GM18511 (cell line): ENCODE measurements at regions not wholly inside any gene's neighbourhood (a gene's known extent, or its start where the extent isn't known, plus 50 kb on each side); places are given as distances from the start of the nearest gene placed in this dataset.
"Not testable (repeated sequence)": the region's sequence is repeated elsewhere in the genome, so short reads cannot be mapped to it uniquely, and the experiment has no call there.

Experiments used
- ATAC-seq: cut with Tn5 transposase; IDR thresholded peaks from one replicate; pipeline ENCODE4 v1.9.1; 2021; ENCODE audit warnings: mild to moderate bottlenecking, moderate library complexity; ENCODE audit not compliant: unreplicated experiment

DNA sequence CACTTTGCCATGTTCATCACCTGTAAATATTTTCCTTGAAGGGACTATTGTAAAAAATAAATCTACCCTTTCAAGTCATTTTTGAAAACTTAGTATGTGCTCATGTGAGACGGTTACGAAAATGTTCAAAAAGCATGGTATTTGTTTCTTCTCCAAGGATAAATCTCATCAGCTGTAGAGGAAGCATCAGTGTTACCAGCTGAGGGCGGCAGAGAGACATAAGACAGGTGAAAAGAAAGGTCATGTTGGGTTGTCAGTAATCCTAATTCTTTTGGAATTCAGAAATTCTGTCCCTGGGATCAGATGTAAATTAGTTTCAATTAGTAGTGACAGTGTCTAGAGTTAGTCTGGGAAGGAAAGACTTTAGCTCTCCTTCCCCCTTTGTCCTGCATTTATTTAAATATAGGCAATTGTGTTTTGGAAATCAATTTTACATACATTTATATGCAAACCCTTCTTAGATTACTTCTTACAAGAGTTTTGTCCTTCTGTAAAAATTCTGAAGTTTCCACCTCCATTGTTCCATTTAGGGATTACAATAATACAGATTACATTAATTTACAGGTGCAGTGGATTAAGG lies 791.9 kb upstream of the CDH6 start:
- ATAC-seq: no peak

DNA sequence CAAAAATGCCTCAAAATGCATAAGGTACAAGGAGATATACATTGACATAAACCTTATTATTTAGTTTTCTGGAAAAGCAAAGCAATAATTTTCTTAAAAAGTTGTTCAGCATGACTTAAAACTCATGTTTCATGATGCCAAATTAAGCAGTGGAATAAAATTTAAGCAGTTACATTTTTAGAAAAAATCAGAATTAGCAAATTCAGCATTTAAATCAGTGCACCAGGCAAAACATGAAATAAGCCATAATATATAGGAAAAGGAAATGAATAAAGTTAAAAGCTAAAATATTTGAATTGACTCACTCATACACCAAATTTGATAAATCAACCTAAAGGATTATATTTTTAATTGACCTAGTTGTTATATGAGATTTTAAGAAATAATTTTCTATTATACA lies 795.1 kb upstream of the CDH6 start:
- ATAC-seq: no peak

DNA sequence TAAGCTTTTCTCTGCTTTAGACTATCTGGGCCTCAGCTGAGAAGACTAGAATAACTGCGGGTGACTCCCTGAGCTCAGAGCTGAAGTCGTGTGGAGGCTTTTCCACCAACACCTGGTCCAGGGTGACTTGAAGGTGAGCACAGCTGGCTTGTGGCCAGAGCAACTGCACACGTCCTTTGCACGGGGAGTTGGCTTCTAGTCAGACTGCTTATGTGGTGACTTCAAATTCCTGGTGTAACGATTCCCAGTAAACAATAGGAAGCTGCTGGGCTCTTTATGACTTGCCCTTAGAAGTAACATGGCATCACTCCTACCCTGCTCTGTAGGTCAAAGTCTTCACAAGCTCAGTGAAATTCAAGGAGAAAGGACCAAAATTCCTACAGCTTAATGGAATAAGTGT lies 800.6 kb upstream of the CDH6 start:
- ATAC-seq: no peak

DNA sequence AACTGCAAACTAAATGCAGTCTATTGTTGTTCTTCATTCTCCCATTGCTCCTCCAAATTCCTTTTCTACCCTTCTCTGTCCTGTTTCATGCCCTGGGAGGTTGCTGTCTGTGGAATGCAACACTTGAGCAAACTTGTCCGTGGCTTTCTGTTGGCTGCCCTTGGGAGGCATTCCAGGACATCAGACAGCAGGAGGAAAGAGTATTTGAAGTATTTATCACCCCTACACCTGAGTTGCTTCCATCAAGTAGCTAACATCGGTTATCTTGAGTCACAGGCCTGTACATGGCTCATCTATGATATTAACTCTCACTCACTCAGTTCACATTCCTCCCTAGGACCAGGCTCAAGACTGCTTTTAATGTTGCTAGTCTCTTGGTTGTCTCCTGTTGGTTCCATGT lies 803.4 kb upstream of the CDH6 start:
- no peak for ATAC-seq

DNA sequence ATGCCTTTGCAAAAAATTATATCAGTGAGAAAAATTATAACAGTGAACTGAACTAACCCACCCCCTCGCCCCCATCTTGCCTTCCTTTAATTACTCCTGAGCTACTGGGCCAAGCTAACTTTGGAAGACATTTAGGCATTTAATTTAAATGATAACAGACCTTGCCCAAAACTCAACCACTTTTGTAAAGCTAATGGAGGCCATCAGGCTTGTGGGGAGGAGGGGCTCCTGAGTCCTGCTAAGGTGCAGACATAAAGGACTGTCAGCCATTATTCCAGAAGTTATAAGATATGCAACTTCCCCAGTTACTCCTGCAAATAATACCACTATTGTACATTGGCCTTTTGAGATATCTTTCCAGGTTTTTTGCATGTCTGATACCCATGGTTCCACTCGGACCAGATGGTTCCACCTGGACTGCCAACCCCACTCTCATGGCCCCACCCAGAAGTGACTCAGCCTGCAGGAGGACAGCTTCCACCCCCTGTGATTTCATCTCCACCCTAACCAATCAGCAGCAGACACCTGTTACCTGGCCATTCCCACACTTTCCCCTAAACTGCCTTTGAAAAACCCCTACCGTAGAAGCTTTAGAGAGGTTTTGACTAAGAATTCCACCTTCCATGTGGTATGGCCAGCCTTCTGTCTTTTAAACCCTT lies 805.4 kb upstream of the CDH6 start:
- ATAC-seq: no peak

DNA sequence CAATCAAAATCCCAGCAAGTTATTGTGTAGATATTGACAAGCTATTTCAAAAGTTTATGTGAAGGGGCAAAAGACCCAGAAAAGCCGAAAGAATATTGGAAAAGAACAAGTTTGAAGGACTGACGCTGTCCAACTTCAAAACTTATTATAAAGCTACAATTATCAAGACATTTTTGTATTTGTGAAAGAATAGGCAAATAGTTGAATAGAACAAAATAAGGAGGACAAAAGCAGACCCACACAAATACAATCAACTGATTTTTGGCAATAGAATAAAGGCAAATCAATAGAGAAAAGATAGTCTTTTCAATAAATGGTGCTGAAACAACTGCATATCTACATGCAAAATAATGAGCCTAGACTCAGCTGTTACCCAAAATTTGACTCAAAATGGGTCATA lies 807.7 kb upstream of the CDH6 start:
- ATAC-seq: no peak

DNA sequence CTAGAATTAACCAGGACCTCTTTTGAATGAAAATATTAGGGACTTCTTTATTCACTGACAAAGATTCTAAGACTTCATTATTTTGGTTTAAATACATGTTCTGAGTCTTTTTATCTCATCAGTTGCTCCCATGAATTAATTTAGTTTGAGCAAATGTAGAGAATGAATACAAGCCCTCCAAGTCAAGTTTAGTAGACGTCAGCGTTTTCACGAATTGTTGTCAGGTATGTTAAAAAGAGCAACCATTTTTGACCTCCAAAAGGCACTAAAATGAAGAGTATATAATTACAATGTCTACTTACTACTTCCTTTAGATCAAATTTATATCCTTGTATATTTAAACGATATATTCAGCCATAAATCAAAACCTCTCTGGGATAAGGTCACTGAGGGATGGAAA lies 809.3 kb upstream of the CDH6 start:
- no peak for ATAC-seq

DNA sequence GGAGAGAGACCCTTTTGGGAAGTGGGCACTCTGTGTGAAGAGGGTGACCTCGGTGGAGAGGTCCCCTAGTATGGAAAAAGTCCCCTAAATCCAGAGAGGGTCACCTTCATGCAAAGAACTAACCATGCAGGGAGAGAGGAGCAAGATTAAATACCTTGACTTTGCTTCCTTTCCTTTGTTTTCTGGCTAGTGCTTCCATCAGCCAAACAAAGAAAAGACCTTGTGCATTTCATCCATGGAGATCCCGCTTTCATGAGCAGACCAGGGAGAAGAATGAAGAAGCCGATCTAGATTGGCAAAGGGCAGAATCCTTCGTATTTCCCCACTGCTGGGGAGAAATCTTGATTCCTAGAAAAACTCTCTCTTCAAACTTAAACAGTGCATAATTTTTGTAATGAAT lies 813.3 kb upstream of the CDH6 start:
- no peak for ATAC-seq

DNA sequence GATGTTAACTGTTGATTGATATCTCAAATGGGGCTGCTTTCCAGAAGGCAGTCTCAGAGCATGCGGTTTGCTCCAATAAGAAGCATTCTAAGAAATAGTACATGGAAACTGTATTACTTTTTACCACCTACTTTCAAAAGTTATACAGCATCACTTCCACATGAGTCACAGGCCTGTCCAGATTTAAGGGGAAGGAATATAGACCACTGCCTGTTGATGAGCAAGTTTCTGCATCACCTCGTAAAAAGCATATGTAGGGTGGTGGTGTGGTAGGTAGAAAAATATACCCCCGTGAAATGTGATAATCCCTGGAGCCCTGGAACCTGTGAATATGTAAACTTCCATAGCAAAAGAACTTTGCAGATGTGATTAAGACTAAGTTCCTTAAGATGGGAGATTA lies 816.6 kb upstream of the CDH6 start:
- ATAC-seq: no peak

DNA sequence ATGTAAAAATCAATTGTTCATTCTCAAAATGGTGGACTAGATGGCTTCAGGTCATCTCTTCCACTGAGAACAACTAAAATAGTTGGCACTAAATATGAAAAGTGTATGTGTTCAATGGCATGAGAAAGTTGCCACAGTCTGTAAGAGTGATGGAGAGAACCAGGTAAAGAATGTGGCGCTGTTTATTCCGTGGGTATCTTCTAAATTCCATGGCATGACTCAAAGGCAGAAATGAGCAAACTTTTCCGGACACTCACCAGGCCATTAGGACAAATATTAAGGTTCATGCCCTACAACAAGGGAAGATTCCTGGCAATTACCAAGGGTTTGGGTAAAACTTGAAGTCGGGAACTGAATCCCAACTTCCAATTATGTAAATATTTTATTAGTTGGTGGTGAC lies 825.4 kb upstream of the CDH6 start:
- no peak for ATAC-seq

DNA sequence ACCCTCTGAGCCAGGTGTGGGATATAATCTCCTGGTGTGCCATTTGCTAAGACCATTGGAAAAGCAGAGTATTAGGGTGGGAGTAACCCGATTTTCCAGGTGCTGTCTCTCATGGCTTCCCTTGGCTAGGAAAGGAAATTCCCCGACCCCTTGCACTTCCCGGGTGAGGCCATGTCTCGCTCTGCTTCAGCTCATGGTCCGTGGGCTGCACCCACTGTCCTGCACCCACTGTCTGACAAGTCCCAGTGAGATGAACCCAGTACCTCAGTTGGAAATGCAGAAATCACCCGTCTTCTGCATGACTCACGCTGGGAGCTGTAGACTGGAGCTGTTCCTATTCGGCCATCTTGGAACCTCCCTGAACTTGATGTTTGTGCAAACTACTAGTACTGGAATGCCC lies 828.5 kb upstream of the CDH6 start:
- not testable (repeated sequence) for ATAC-seq

DNA sequence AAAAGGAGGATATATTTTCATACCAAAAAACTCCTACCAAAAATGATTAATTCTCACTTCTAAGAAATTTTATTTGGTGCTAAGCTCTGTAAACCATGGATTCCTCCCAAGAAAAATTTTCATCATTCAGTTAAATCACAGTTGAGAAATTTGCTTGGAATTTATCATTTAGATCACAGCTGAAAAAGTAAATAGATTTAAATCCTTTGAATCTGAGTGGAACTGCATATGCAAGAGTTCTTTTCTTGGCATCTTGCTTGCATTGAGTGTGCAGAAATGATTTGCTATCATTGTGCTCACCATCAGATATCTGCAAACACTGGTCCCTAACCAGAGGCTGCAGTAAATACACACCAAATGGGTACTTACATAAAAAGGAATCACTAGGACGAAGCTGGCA lies 836.1 kb upstream of the CDH6 start:
- ATAC-seq: no peak

DNA sequence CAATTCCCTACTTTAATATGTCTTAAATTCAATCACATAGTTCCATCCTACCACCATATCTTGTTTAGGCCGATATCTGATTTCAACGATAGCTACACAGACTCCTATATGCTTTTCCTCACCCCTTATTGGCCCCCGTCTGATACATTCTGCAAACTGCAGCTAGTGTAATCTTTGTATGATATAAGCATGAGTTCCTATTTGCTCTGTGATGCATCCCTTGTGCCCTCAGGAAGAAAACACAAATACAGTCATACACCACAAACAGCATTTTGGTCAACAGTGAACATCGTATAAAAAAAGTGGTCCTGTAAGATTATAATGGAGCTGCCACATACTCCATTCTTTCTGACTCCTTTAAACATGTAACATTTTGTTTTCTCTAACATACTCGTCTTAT lies 837.8 kb upstream of the CDH6 start:
- no peak for ATAC-seq

DNA sequence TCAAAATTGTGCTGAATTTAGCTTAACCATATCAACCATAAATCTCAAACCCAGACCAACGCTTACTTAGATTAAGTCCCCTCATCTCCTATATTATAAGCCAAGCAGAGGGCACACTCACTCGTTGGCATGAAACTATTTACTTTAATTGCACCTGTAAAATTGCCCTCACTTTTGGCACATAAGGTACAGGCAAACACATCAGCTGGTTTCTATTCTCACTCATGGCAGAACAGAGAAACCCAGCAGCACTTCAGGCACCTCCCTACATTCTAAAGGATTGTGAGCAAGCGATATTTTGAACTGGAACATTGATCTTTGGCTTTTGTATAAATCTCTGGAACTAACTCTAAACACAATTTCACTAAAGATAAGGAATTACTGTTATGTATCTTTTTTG lies 845.6 kb upstream of the CDH6 start:
- no peak for ATAC-seq

DNA sequence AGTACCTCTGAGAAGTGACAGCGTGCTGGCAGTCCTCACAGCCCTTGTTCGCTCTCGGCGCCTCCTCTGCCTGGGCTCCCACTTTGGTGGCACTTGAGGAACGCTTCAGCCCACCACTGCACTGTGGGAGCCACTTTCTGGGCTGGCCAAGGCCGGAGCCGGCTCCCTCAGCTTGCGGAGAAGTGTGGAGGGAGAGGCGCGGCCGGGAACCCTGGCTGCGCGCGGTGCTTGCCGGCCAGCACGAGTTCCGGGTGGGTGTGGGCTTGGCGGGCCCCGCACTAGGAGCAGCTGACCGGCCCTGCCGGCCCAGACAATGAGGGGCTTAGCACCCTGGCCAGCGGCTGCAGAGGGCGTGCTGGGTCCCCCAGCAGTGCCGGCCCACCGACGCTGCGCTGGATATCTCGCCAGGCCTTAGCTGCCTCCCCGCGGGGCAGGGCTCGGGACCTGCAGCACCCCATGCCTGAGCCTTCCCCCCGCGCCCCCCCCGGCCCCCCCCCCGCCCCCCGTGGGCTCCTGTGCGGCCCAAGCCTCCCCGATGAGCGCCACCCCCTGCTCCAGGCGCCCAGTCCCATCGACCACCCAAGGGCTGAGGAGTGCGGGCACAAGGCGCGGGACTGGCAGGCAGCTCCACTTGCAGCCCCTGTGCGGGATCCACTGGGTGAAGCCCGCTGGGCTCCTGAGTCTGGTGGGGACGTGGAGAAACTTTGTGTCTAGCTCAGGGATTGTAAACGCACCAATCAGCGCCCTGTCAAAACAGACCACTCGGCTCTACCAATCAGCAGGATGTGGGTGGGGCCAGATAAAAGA lies 847.7 kb upstream of the CDH6 start:
- ATAC-seq: not testable (repeated sequence)

DNA sequence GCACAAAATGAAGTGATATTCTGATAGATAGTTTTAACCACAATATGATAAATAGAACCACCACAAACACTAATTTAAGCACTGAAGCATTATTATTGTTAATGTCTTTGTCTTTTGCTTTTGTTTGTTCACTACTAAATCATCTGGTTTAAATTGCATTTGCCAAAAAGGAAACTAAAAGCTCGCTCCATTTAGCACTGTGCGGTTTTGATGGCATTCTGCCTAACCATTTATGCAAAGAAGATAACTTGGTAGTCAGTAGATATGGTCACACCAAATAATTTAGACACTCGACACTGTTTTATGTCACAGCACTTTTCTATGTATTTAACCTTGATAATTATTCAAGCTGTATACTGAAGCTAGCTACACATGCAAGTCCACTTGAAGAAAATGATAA lies 849.8 kb upstream of the CDH6 start:
- no peak for ATAC-seq

DNA sequence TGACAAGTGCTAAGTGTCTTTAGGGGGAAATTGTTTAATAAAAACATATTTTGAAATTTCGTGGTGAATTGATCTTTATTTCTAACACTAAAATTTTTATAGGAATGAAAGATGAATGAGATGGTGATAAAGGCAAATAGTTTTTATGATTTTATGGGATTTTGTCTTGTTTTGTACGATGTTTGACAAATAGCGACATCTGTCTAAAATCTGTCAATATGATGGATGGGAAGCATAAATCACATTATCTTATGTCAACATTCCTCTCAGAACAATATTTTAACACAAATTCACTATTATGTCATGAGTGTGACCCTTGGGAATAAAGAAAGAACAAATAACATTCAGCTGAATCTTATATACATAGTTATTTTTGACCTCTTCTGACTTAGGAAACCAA lies 852.0 kb upstream of the CDH6 start:
- ATAC-seq: no peak

DNA sequence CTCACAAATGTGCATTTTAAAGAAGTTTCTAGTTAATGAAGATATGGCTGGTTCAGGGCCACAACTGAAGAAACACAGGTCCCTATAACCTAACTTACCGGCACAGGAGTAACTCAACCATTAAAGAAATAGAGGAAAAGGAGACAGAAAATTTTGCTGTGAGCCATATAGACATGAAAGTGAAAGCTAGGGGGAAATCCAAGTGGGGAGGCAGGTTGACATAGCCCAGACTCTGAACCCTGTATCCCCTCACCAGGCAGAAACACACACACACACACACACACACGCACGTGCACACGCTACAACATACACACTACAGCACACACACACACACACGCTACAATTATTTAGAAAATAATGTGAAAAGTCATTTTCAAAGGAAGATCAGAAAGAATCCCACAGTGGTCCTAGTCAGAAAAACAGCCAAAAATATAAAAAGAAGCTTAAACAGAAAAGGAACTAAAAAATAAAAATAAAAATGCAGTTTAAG lies 856.4 kb upstream of the CDH6 start:
- no peak for ATAC-seq

DNA sequence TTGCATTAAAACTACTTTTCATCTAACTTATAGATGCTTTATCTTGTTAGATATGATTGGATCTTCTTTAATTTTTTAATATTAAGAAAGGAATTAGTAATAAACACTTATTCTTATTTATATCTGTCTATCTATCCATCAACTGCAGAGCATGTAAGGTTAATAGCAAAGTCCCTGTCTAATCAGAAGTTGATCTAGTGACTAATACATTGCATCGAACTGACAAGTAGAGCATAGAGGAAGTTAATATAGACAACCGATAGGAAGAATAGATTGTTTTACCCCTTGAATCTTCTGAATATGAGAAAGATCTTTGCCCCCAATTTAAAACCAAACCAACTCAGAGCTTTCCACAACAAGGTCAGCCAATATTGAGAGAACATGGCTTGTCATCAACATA lies 862.0 kb upstream of the CDH6 start:
- no peak for ATAC-seq

DNA sequence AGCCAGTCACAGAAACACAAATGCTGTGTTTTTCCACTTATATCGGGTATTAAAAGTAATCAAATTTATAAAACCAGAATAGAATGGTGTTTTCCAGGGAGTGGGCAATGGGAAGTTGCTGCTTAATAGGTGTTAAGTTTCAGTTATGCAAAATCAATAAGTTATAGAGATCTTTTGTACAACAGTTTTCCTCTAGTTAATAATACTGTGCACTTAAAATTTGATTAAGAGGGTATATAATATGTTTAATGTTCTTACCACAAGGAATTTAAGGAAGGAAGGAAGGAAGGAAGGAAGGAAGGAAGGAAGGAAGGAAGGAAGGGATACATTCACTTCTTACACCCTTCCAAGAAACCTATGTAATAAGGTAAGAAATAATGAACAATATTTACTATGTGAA lies 867.7 kb upstream of the CDH6 start:
- ATAC-seq: no peak

DNA sequence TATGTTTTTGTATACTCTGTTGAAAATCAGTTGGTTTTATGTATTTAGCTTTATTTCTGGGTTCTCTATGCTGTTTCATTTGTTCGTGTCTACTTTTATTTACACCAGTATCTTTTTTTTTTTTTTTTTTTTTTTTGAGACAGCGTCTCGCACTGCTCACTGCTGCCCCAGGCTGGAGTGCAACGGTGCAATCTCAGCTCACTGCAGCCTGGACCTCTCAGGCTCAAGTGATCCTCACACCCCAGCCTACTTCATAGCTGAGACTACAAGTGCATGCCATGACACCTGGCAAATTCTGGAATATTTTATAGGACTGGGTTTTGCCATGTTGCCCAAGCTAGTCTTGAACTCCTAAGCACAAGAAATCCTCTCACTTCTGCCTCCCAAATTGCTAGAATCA lies 869.4 kb upstream of the CDH6 start:
- ATAC-seq: no peak

DNA sequence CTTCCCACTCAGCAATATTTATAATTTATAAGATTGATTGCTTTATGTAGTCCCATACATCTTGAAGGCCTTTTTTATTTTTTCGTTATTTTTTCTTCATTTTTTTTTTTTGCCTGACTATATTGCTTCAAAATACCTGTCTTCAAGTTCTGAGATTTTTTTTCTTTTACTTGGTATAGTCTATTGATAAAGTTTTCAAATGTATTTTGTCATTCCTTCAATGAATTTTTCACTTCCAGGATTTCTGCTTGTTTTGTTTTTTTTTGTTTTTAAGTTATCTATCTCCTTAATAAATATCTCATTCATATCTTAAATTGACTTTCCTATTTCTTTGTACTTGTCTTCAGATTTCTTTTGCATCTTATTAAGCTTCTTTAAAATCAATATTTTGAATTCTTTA lies 905.6 kb upstream of the CDH6 start:
- no peak for ATAC-seq
